ENCODE measurements at regions not wholly inside any gene's neighbourhood (a gene's known extent, or its start where the extent isn't known, plus 50 kb on each side); places are given as distances from the start of the nearest gene placed in this dataset.

- intact Hi-C loops (cut with DNase I) = no loop called here
- TF ChIP-seq POLR2AphosphoS5 (IDR thresholded peaks at IDR 0.05) (no peak), POLR2A (IDR thresholded peaks at IDR 0.05; ENCODE audit: low read depth) (no peak), CTCF (IDR thresholded peaks at IDR 0.05) (no peak), EP300 (IDR thresholded peaks at IDR 0.05) (no peak)
- H3K36me3 ChIP-seq = no peaks in the 10 kb centered on the region
- DNase-seq (ENCODE audit: extremely low spot score) = no peak
- no peak overlapping the region for H3K4me3 ChIP-seq
- peaks cover 0 to 34% (median 11%) of the 10 kb centered on the region in 4 donors for H3K9me3 ChIP-seq
- H3K27ac ChIP-seq (replicated peaks in 1 of 4) = no peak overlapping the region
- WGBS = 83% methylated on average over 1 of the region's 1 CpG
- no peaks in the 10 kb centered on the region for H3K4me1 ChIP-seq
- no peaks in the 10 kb centered on the region for H3K27me3 ChIP-seq
These were observed 360.8 kb downstream of the RBM43 start for GRCh38 chr2:150900913-150901312.

GRCh38 chr2:150895968-150896367 is 365.7 kb downstream of the RBM43 start:
- intact Hi-C loops (cut with DNase I) = no loop called here
- TF ChIP-seq EP300 (IDR thresholded peaks at IDR 0.05) (no peak), CTCF (IDR thresholded peaks at IDR 0.05) (no peak), POLR2A (IDR thresholded peaks at IDR 0.05; ENCODE audit: low read depth) (no peak), POLR2AphosphoS5 (IDR thresholded peaks at IDR 0.05) (no peak)
- no peaks in the 10 kb centered on the region for H3K36me3 ChIP-seq
- no peak for DNase-seq (ENCODE audit: extremely low spot score)
- H3K4me1 ChIP-seq = no peaks in the 10 kb centered on the region
- 93% methylated on average over 1 of the region's 1 CpG for WGBS
- no peaks in the 10 kb centered on the region for H3K27me3 ChIP-seq
- H3K9me3 ChIP-seq = peaks cover 0 to 17% (median 5%) of the 10 kb centered on the region in 4 donors
- no peak overlapping the region for H3K27ac ChIP-seq (replicated peaks in 1 of 4)
- H3K4me3 ChIP-seq = no peak overlapping the region

- Histone ChIP-seq H3K4me1 (no peaks in the 10 kb centered on the region), H3K4me3 (no peak overlapping the region), H3K27ac (replicated peaks in 1 of 4) (no peak overlapping the region), H3K27me3 (no peaks in the 10 kb centered on the region), H3K36me3 (no peaks in the 10 kb centered on the region), H3K9me3 (no peaks in the 10 kb centered on the region)
- no peak for DNase-seq (ENCODE audit: extremely low spot score)
- intact Hi-C loops (cut with DNase I) = no loop called here
- TF ChIP-seq POLR2AphosphoS5 (IDR thresholded peaks at IDR 0.05) (no peak), EP300 (IDR thresholded peaks at IDR 0.05) (no peak), POLR2A (IDR thresholded peaks at IDR 0.05; ENCODE audit: low read depth) (no peak)
- 98% methylated on average over 2 of the region's 2 CpGs for WGBS
These were observed 372.5 kb downstream of the RBM43 start for GRCh38 chr2:150889141-150889540.

- TF ChIP-seq EP300 (IDR thresholded peaks at IDR 0.05) = no peak
- no peak for TF ChIP-seq POLR2AphosphoS5 (IDR thresholded peaks at IDR 0.05)
- TF ChIP-seq POLR2A (IDR thresholded peaks at IDR 0.05; ENCODE audit: low read depth) = no peak
- no peak for TF ChIP-seq CTCF (IDR thresholded peaks at IDR 0.05)
- no peaks in the 10 kb centered on the region for H3K36me3 ChIP-seq
- no peaks in the 10 kb centered on the region for H3K9me3 ChIP-seq
- no peak for DNase-seq (ENCODE audit: extremely low spot score)
- no peak overlapping the region for H3K27ac ChIP-seq (replicated peaks in 1 of 4)
- H3K4me1 ChIP-seq = no peaks in the 10 kb centered on the region
- intact Hi-C loops (cut with DNase I) = no loop called here
- no peak overlapping the region for H3K4me3 ChIP-seq
- no peaks in the 10 kb centered on the region for H3K27me3 ChIP-seq
These were observed 373.3 kb downstream of the RBM43 start for GRCh38 chr2:150888337-150888736.

GRCh38 chr2:150887926-150888325 is 373.7 kb downstream of the RBM43 start:
- H3K9me3 ChIP-seq = no peaks in the 10 kb centered on the region
- intact Hi-C loops (cut with DNase I) = no loop called here
- H3K4me3 ChIP-seq = no peak overlapping the region
- no peaks in the 10 kb centered on the region for H3K27me3 ChIP-seq
- no peak overlapping the region for H3K27ac ChIP-seq (replicated peaks in 1 of 4)
- WGBS = 56% methylated on average over 3 of the region's 3 CpGs
- DNase-seq (ENCODE audit: extremely low spot score) = no peak
- no peaks in the 10 kb centered on the region for H3K36me3 ChIP-seq
- no peaks in the 10 kb centered on the region for H3K4me1 ChIP-seq
- no peak for TF ChIP-seq CTCF (IDR thresholded peaks at IDR 0.05)
- TF ChIP-seq POLR2A (IDR thresholded peaks at IDR 0.05; ENCODE audit: low read depth) = no peak
- TF ChIP-seq POLR2AphosphoS5 (IDR thresholded peaks at IDR 0.05) = no peak
- no peak for TF ChIP-seq EP300 (IDR thresholded peaks at IDR 0.05)

Data from esophagus muscularis mucosa (tissue), 4 donors.